Breast epithelium (tissue), 4 donors: ENCODE measurements at regions not wholly inside any gene's neighbourhood (a gene's known extent, or its start where the extent isn't known, plus 50 kb on each side); places are given as distances from the start of the nearest gene placed in this dataset.

ENCODE experiments used
- DNase-seq, 2 donors: peaks; one replicate each; pipeline ENCODE4 v3.0.0-alpha.2; 2019; ENCODE audit warnings: low spot score in 2 of 2
- H3K27ac ChIP-seq, 2 donors: fragments of 200-600 bp; sonication (generic) in 1 of 2; one replicate each; pipeline ENCODE4 v1.5.1; 2016 to 2019; ENCODE audit warnings: mild to moderate bottlenecking in 1 of 2
- H3K27me3 ChIP-seq, 2 donors: fragments of 200-600 bp; sonication (generic) in 1 of 2; one replicate each; pipeline versions ENCODE4 v1.5.1 to v1.6.0; 2017 to 2019; ENCODE audit warnings: control low read depth in 1 of 2, mild to moderate bottlenecking in 1 of 2
- H3K36me3 ChIP-seq: fragments of 200-600 bp; one replicate; pipeline ENCODE4 v1.5.1; 2019
- H3K4me1 ChIP-seq, 2 donors: fragments of 200-600 bp; sonication (generic); one replicate each; pipeline ENCODE4 v1.5.1; 2016 to 2019; ENCODE audit warnings: control low read depth in 1 of 2
- H3K4me3 ChIP-seq, 3 donors: fragments of 200-600 bp; sonication (generic); 1 replicate in 2 of 3; 2 replicates in 1 of 3; pipeline ENCODE4 v1.5.1; 2016 to 2019; ENCODE audit warnings: mild to moderate bottlenecking in 3 of 3, moderate library complexity in 2 of 3
- H3K9me3 ChIP-seq, 2 donors: fragments of 200-600 bp; sonication (generic) in 1 of 2; one replicate each; pipeline ENCODE4 v1.5.1; 2016 to 2019; ENCODE audit warnings: control low read depth in 1 of 2
- POLR2A ChIP-seq: fragments of 450-650 bp; IDR thresholded peaks from one replicate; pipeline ENCODE4 v1.6.1; 2016; ENCODE audit warnings: antibody characterized with exemption, mild to moderate bottlenecking, moderate library complexity
- POLR2AphosphoS5 ChIP-seq, 3 donors: sonication (generic); formaldehyde crosslinking; IDR thresholded peaks; one replicate each; pipeline ENCODE4 v1.6.1; 2017; ENCODE audit warnings: antibody characterized with exemption in 3 of 3
- intact Hi-C: fragments of 100-400 bp; cut with DNase I; formaldehyde crosslinking; loops from one replicate; pipeline ENCODE4 v1.15.1; 2023; ENCODE audit warnings: low total_unique reads
- TF ChIP-seq, protein P1 (sequence below), 3 donors: fragments of 450-650 bp; IDR thresholded peaks; one replicate each; pipeline ENCODE4 v1.5.1; 2016 to 2017; ENCODE audit warnings: antibody characterized with exemption in 3 of 3, mild to moderate bottlenecking in 3 of 3, moderate library complexity in 3 of 3

- Histone ChIP-seq H3K4me3 (no peak overlapping the region), H3K27ac (no peak overlapping the region), H3K4me1 (no peaks in the 10 kb centered on the region), H3K27me3 (no peaks in the 10 kb centered on the region), H3K9me3 (no peaks in the 10 kb centered on the region), H3K36me3 (no peaks in the 10 kb centered on the region)
- TF ChIP-seq POLR2AphosphoS5 (IDR thresholded peaks at IDR 0.05): no peak
- no peak for TF ChIP-seq POLR2A
- TF ChIP-seq, protein P1, sequence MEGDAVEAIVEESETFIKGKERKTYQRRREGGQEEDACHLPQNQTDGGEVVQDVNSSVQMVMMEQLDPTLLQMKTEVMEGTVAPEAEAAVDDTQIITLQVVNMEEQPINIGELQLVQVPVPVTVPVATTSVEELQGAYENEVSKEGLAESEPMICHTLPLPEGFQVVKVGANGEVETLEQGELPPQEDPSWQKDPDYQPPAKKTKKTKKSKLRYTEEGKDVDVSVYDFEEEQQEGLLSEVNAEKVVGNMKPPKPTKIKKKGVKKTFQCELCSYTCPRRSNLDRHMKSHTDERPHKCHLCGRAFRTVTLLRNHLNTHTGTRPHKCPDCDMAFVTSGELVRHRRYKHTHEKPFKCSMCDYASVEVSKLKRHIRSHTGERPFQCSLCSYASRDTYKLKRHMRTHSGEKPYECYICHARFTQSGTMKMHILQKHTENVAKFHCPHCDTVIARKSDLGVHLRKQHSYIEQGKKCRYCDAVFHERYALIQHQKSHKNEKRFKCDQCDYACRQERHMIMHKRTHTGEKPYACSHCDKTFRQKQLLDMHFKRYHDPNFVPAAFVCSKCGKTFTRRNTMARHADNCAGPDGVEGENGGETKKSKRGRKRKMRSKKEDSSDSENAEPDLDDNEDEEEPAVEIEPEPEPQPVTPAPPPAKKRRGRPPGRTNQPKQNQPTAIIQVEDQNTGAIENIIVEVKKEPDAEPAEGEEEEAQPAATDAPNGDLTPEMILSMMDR (IDR thresholded peaks at IDR 0.05): no peak
- DNase-seq: no peak
- intact Hi-C loops: no loop called here
Observed at GRCh38 chr1:219050086-219050821, 123.4 kb upstream of the LYPLAL1 start.

GRCh38 chr1:219050822-219051125, 122.9 kb upstream of the LYPLAL1 start:
- Histone ChIP-seq H3K4me1 (no peaks in the 10 kb centered on the region), H3K9me3 (no peaks in the 10 kb centered on the region), H3K36me3 (no peaks in the 10 kb centered on the region), H3K27ac (no peak overlapping the region), H3K27me3 (no peaks in the 10 kb centered on the region), H3K4me3 (no peak overlapping the region)
- intact Hi-C loops: no loop called here
- DNase-seq: no peak
- no peak for TF ChIP-seq POLR2A
- TF ChIP-seq, protein P1 (IDR thresholded peaks at IDR 0.05): no peak
- no peak for TF ChIP-seq POLR2AphosphoS5 (IDR thresholded peaks at IDR 0.05)

GRCh38 chr1:219051547-219051946, 122.1 kb upstream of the LYPLAL1 start:
- H3K9me3 ChIP-seq: no peaks in the 10 kb centered on the region
- no peak overlapping the region for H3K27ac ChIP-seq
- no peak for DNase-seq
- no peaks in the 10 kb centered on the region for H3K4me1 ChIP-seq
- intact Hi-C loops: no loop called here
- TF ChIP-seq POLR2A (no peak), POLR2AphosphoS5 (IDR thresholded peaks at IDR 0.05) (no peak)
- TF ChIP-seq, protein P1 (IDR thresholded peaks at IDR 0.05): no peak
- no peaks in the 10 kb centered on the region for H3K36me3 ChIP-seq
- no peak overlapping the region for H3K4me3 ChIP-seq
- no peaks in the 10 kb centered on the region for H3K27me3 ChIP-seq

DNA sequence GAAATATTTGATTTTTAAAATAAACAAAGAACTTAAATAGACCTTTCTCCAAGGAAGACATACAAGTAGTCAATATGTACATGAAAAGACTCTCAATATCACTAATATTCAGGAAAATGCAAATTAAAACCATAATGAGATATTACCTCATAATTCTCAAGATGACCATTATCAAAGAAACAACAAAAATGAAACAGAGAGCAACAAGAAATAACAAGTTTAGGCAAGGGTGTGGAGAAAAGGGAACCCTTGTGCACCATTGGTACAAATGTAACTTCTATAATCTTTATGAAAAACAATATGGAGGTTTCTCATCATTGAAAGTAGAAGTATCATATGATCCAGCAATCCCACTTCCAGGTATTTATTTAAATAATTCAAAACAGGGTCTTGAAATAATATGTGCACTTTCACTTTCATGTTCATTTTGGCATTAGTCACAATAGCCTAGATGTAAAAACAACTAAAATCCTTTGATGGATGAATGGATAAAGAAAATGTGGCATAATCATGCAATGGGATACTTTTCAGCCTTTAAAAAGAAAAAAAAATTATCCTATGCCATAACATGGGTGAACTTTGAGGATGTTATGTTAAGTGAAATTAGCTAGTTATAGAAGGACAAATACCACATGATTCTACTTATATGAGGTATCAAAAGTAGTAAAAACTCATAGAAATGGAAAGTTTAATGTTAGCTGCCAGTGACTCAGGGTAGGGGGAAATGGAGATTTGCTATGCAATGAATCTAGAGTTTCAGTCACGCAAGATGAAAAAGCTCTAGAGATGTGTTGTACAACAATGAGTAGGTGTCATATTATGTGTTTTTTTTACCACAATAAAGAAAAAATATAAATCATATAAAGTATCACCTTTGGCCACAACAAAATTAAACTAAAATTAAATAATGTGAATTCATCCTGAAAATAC, 114.5 kb upstream of the LYPLAL1 start:
- no peak for DNase-seq
- TF ChIP-seq POLR2A (no peak), POLR2AphosphoS5 (IDR thresholded peaks at IDR 0.05) (no peak)
- TF ChIP-seq, protein P1 (IDR thresholded peaks at IDR 0.05): no peak
- H3K27me3 ChIP-seq: no peaks in the 10 kb centered on the region
- H3K9me3 ChIP-seq: peaks cover 0 to 11% of the 10 kb centered on the region in 2 donors
- intact Hi-C loops: no loop called here
- no peaks in the 10 kb centered on the region for H3K36me3 ChIP-seq
- H3K4me3 ChIP-seq: no peak overlapping the region
- H3K27ac ChIP-seq: no peak overlapping the region
- H3K4me1 ChIP-seq: no peaks in the 10 kb centered on the region

DNA sequence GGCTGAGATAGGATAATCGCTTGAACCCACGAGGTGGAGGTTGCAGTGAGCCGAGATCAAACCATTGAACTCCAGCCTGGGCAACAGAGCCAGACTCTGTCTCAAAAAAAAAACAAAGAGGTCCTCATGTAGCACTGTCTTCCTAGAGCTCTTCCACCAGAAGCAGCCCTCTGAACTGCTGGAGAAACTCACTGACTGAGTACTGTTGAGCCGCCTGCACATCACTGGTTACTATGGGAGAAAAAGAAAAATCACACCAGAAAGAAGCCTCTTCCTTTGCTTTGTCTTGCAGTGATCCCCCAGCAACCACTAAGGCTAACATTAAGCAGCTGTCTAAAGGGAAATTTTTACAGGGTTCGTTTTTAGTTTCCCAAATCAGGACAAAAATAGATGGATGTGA, 112.9 kb upstream of the LYPLAL1 start:
- no peaks in the 10 kb centered on the region for H3K4me1 ChIP-seq

More for the DNA sequence above, 112.9 kb upstream of the LYPLAL1 start:
- intact Hi-C loops: no loop called here
- DNase-seq: no peak
- Histone ChIP-seq H3K36me3 (no peaks in the 10 kb centered on the region), H3K27ac (no peak overlapping the region), H3K9me3 (peaks cover 0 to 11% of the 10 kb centered on the region in 2 donors), H3K27me3 (no peaks in the 10 kb centered on the region), H3K4me3 (no peak overlapping the region)
- TF ChIP-seq POLR2A: no peak
- TF ChIP-seq POLR2AphosphoS5 (IDR thresholded peaks at IDR 0.05): no peak
- TF ChIP-seq, protein P1 (IDR thresholded peaks at IDR 0.05): no peak
